GM19455 (cell line): ENCODE measurements at regions not wholly inside any gene's neighbourhood (a gene's known extent, or its start where the extent isn't known, plus 50 kb on each side); places are given as distances from the start of the nearest gene placed in this dataset.
"Not testable (repeated sequence)": the region's sequence is repeated elsewhere in the genome, so short reads cannot be mapped to it uniquely, and the experiment has no call there.

Experiments used
- ATAC-seq: cut with Tn5 transposase; IDR thresholded peaks from one replicate; pipeline ENCODE4 v1.9.1; 2021; ENCODE audit not compliant: unreplicated experiment

- ATAC-seq, result no peak
Measured at GRCh38 chr17:68097161-68097805, 61.7 kb downstream of the KPNA2 start.

- ATAC-seq, result not testable (repeated sequence)
Measured at GRCh38 chr17:68099341-68099753, 63.8 kb downstream of the KPNA2 start.

DNA sequence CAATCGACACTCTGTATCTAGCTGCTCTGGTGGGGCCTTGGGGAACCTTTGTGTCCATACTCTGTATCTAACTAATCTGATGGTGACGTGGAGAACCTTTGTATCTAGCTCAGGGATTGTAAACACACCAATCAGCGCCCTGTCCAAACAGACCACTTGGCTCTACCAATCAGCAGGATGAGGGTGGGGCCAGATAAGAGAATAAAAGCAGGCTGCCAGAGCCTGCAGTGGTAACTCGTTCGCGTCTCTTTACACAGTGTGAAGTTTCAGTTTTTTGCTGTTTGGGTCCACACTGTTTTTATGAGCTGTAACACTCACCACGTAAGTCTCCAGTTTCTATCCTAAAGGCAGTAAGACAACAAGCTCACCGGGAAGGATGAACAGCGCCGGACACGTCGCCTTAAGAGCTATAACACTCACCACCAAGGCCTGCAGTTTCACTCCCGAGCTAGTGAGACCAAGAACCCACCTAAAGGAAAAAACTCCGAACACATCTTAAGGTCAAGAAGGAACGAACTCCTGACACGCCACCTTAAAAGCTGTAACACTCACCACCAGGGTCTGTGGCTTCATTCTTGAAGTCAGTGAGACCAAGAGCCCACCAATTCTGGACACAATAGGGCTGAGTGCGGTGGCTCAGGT is 64.6 kb downstream of the KPNA2 start:
- ATAC-seq, result no peak

DNA sequence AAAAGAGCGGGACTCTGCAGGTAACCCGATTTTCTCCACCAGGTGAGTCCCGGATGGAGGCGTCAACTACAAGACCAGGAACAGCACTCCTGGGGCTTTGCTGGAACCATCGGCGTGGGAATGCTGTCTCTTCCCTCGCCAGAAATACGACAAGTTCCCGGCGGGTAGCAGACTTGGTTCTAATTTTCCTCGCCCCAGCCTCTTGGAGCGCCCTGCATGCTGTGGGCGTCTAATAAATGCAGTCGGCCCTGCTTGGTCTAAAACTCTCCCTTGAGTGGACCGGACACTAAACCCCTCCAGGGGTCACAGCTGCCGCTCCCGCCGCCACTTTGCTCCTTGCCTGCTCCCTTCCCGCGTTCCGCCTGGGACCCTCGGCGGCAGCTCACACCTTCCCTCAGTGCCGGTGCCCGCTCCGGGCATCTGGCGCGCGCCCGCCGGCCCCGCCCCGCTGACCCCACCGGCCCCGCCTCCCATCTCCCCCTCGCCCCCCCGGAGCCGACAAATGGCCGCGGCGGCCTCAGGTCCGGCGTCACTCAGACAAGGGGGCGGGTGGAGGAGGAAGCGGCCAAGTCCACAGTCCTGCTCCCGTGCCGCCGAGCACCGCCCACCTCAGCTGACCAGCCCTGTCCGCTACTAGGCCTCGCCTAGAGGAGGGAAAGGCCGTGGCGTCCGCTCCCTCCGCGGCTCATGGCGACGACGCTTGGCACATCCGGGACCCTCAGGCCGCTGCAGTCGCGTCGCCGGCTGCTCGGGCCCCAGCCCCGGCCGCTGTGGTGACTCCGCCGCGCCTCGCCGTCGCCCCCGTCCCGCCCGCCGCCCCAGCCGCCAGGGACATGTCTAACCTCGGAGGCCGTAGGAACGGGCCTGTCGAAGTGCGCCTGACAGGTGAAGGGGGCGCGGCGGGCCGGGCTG is 65.8 kb downstream of the KPNA2 start:
- ATAC-seq, result peak; percentile 68

DNA sequence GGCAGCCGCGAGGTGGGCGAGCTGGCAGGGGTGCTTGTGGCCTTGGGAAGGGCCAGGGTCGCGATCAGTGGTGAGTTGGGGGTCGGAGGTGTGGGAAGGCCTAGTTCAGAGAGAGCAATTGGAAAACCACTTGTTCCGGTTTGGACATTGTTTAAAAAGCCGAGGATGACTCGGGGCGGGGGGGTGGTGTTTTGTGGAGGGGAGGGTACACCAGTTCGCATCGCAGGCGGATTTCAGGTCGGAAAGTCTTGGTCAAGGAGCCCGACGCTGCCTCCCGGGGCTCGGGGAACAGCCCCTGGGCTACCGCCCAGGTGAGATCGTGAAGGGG is 66.4 kb downstream of the KPNA2 start:
- ATAC-seq, result no peak

GRCh38 chr17:68102318-68102758 is 66.8 kb downstream of the KPNA2 start:
- ATAC-seq, result no peak

DNA sequence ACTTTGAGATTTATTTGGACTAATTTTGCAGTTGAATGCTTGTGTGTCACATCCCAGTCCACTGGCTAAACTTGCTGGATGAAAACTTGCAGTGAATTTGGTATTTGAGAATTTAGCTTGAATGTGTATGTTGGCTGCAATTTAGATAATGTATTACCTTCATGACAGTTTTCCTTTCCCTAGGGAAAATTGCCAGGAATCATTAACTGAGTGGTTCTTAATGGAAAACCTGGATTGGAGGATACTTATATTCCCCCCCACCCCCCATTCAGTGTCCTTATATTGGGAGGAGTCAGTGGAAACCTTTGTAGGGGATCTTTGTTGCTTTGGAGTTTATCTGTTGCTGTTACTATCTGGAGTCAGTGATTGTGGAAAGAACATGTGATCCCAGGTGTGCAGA is 67.6 kb downstream of the KPNA2 start:
- no peak for ATAC-seq

DNA sequence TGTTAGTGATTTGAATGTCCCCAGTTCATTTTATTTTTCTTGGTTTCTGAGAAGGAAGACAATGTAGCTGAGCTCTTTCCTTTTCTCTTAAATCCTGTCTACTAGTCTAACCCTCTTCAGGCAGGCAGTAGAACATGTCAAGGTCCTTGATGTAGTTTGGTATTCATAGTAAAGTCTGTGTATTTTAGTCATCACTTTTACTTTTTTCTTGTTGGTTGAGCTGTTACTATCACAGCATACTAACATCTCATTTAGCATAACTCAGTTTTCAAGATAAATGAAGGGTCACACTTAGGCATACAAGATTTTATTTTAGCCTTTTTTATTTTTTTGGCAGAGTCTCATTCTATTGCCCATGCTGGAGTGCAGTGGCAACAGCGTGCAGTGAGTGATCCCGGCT is 70.5 kb downstream of the KPNA2 start:
- ATAC-seq, result no peak

- ATAC-seq, result no peak
Measured at GRCh38 chr17:68107373-68107772, 71.8 kb downstream of the KPNA2 start.

DNA sequence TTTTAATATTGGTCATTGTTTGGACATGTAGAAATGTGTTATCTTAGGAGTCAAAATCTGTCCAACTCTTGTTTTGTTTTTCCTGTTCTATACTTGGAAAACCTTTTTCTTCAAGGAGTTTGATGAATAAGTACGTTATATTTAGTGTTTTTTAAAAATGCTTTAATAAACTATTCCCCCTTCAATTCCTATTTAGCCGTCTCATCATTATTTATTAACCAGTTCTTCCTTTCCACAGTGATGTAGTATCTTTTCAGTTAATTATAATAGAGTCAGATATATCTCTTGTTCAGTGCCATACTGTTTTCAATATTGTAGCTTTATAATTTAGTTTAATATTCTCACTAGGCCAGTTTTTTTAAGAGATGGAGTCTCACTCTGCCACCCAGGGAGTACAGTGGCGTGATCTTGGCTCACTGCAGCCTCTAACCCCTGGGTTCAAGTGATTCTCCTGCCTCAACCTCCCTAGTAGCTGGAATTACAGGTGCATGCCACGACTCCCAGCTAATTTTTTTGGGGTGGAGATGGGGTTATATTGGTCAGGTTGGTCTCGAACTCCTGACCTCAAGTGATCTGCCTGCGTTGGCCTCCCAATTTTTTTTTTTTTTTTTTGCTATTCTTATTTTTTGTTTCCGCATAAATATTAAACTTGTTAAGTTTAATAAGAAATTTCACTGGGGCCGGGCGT is 72.9 kb downstream of the KPNA2 start:
- no peak for ATAC-seq

DNA sequence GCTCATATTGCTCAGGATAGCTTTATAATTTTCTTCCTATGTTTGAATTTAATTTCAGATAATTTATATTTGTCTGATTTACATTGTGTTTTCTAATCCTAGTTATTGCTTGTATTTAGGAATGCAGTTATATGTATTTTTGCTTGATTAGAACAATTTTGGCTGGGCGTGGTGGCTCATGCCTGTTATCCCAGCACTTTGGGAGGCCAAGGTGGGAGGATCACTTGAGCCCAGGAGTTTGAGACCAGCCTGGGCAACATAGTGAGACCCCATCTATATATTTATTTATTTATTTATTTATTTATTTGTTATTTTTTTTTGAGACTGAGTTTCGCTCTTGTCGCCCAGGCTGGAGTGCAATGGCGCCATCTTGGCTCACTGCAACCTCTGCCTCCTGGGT is 73.9 kb downstream of the KPNA2 start:
- ATAC-seq, result not testable (repeated sequence)

DNA sequence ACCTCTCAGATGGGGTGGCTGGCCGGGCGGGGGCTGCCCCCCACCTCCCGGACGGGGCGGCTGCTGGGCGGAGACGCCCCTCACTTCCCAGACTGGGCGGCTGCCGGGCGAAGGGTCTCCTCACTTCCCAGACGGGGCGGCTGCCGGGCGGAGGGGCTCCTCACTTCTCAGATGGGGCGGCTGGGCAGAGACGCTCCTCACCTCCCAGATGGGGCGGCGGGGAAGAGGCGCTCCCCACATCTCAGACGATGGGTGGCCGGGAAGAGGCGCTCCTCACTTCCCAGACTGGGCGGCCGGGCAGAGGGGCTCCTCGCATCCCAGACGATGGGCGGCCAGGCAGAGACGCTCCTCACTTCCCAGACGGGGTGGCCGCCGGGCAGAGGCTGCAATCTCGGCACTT is 80.7 kb downstream of the KPNA2 start:
- not testable (repeated sequence) for ATAC-seq

DNA sequence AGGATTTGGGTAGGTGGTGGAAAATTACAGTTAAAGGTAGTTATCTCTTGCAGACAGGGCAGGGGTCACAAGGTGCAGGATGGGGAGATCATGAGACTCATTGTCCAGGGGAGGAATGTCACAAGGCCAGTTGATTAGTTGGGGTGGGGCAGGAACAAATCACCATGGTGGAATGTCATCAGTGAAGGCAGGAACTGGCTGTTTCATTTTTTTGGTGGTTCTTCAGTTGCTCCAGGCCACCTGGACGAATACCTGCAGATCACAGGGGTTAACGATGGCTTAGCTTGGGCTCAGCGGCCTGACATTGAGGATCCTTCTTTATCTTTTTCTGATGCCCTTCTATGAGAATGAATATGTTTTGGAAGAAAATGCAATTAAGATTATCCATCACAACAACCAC is 87.1 kb downstream of the KPNA2 start:
- no peak for ATAC-seq

GRCh38 chr17:68125111-68125870 is 89.8 kb downstream of the KPNA2 start:
- no peak for ATAC-seq

DNA sequence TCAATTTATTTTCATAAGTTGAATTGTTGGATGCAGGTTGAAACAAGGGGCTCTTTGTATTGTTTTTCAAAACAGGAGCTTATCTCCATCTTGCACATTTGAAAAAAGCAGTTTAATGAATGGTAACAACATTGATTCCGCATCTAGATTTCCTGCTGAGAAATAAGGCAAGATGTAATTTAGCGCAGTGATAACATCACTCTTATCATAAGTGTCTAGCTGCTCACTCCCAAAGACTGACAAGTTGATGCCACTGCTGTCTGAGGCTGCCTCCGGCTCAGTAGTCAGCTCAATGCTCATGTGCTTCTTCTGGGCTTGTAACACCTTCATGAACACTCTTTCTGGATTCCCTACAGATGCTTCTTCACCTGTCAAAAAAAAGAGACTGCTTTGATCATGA is 92.4 kb downstream of the KPNA2 start:
- ATAC-seq, result no peak

DNA sequence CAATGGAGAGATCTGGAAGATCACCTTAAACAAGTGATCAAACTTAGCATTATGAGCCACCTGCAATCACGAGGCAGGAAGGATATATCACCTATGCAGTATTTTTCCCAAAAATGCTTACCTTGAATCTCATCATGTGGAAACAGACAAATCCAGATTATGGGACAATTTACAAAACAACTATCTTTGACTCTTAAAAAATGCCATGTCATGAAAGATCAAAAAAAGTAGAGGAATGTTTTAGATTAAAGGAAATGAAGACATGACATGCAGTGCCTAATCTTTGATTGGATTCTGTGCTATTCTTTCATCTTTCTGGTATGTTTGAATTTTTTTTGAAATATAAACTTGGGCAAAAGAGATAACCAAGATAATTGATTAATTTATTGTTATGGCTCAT is 95.9 kb downstream of the KPNA2 start:
- ATAC-seq, result no peak

GRCh38 chr17:68133346-68134045 is 98.0 kb downstream of the KPNA2 start:
- no peak for ATAC-seq

- ATAC-seq, result no peak
Measured at GRCh38 chr17:68134046-68134637, 98.6 kb downstream of the KPNA2 start.

GRCh38 chr17:68134731-68135130 is 99.2 kb downstream of the KPNA2 start:
- no peak for ATAC-seq
